GM12892 (cell line): ENCODE measurements at regions not wholly inside any gene's neighbourhood (a gene's known extent, or its start where the extent isn't known, plus 50 kb on each side); places are given as distances from the start of the nearest gene placed in this dataset.

Experiments used
- POLR2A ChIP-seq: IDR thresholded peaks from 2 replicates; pipeline ENCODE4 v1.6.1; 2011; ENCODE audit warnings: low read depth, low read length, control low read depth
- POLR2AphosphoS5 ChIP-seq: IDR thresholded peaks from 2 replicates; pipeline ENCODE4 v1.6.1; 2011; ENCODE audit warnings: low read depth, low read length, control low read depth
- TAF1 ChIP-seq: IDR thresholded peaks from 2 replicates; pipeline ENCODE4 v1.6.1; 2011; ENCODE audit warnings: low read depth, mild to moderate bottlenecking, control low read depth, low read length, borderline replicate concordance

GRCh38 chr19:31073485-31074198 lies 275.6 kb downstream of the TSHZ3 start:
- TF ChIP-seq POLR2A (no peak), POLR2AphosphoS5 (no peak), TAF1 (no peak)
